Daoy (cell line): ENCODE measurements at regions not wholly inside any gene's neighbourhood (a gene's known extent, or its start where the extent isn't known, plus 50 kb on each side); places are given as distances from the start of the nearest gene placed in this dataset.
"Not testable (repeated sequence)": the region's sequence is repeated elsewhere in the genome, so short reads cannot be mapped to it uniquely, and the experiment has no call there.

Experiments used
- DNase-seq: peaks from one replicate; pipeline ENCODE4 v3.0.0-alpha.2; 2015; ENCODE audit warnings: low read depth

DNA sequence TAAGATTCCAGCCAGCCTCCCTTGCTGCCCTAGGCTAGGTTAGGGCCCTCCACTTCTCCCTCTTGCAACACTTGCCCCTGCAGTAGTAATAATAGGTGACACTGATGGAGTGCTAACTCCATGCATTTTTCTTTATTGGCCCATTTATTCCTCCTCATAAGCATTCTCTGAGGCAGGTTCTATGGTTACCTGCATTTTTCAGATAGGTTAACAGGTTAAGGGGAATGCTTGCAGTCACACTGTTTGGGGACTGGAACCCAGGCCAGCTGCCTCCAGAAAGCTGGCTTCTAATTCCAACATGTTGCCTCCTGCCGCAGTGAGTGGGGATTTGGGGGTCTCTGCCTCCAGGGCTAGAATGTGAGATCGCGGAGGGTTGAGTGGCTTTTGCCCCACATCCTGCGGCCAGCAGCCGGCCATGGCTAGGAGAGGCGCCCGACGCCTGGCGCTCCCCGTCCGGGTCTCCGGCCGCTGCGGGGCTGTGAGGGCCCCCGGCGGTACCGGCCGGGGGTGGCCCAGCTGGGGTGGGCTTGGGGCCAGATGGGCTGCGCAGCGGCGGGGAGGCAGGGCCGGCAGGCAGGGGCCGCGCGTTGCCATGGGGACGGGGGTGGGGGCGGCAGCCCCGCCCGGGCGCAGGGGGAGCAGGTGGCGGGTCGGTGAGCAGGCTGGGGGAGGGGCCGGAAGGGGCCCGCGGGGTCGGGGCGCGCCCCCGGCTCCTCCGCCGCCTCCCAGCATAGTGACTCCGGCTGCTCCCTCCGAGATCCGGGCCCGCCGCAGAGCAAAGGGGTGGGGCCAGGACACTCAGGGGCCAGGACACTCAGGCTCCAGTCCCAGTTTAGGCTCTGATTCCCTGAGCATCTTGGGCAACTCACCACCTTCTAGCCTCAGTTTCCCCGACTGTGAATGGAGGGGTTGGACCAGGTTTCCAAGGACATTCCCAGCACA is 68.4 kb upstream of the SSBP3 start:
- DNase-seq, result no peak

DNA sequence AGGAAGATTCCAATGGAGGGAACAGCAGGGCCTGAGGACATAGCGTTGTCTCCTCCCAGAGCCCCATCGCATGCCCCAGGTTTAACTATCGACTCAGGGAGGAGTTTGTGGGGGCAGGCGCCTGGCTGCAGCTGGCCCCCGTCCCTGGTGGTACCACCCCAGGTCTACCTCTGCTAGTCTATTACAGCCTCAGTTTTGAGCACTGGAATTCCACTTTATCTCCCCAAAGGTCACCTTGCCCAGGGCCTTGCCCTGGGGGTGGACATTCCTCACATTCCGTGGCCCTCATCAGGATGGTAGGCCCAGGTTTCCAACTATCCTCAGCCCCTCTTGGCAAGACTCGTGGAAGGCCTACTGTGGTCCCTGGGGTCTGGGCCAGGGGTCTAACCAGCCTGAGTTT is 65.4 kb upstream of the SSBP3 start:
- DNase-seq, result no peak

GRCh38 chr1:54469444-54469843 is 63.2 kb upstream of the SSBP3 start:
- DNase-seq, result not testable (repeated sequence)

- not testable (repeated sequence) for DNase-seq
Measured at GRCh38 chr1:54468288-54469084, 62.3 kb upstream of the SSBP3 start.

DNA sequence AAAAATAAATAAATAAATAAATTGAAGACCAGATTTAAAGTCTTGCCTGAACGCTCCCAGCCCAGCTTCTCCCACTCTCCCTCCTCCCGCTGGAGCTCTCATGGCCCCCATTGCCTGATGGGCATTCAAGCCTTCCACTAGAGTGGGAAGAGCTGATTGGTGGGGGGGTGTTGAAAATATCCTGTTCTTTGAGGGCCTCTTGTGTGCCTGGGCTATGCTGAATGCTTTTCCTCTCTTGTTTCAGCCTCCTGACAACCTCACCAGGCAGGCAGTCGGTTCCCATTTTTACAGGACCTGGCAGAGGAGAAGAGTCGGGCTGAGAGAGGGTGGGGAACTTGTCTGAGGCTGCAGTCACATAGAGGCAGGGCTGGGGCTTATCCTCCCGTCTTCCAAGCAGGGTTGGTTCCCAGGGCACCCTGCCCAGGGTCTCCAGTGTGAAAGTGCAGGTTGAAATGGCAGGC is 59.2 kb upstream of the SSBP3 start:
- DNase-seq, result no peak

- peak; percentile 53 for DNase-seq
Measured at GRCh38 chr1:54464477-54465146, 58.4 kb upstream of the SSBP3 start.

- no peak for DNase-seq
Measured at GRCh38 chr1:54464031-54464476, 57.9 kb upstream of the SSBP3 start.

DNA sequence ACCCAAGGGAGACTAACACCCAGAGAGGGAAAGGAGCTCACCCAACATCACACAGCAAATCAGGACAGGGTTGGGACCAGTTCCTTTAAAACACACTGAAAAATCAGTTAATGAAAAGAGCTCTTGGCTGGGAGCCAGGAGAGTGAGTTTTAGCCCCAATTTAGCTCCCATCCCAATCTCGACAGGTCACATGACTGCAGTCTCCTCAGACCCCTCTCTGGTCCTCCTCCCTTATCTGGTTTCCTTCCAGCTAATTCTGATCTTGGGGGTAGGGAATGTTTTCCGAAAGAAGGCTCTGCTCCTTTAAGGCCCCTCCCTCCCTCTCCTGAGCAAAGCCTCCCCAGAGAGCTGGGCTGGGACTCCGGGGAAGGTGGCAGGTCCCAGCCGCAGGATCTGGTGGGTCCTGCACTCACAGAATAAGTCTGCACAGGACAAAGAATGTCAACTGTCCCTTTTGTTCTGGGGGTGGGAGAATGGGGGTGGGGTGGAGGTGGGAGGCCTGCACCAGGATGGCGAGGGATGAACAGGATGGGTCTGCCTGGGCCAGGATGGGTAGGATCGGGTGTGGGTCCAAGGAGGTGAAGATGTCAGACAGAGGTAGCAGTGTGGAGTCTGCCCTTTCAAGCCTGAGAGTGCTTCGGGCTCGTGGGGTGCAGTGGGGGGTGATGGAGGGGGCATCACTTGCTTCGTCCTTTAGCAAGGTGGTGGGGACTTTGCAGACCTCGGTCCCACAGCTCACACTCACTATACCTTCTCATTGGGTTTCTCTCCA is 57.3 kb upstream of the SSBP3 start:
- no peak for DNase-seq

DNA sequence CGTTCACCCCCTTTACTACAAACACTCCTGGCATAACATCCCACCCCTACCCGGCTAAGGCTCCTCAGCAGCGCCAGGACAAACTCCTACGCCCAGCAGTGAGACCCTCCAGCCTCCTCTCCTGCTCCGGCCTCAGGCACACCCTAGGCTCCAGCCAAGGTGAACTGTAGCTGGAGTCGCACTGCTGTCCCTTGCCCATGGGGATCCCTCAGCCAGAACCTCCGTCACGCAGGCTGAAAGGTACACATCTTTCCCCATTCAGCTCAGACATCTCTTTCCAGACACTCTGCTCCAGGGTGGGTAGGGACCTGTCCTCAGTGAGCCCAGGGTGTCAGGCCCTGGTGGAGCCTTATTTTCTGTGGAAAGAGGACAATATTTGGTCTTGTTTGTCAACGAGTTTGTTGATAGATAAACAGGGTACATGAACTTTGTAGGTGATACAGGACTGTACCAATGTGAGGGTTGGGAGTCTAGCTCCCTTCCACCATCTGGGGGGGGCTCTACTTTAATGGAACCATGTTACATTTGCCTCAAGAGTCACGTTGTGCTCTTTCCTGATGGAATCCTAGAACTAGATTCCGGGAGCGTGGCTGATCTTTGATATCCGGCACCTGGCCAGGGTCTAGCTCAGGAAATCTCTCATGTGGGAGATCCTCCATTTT is 56.5 kb upstream of the SSBP3 start:
- no peak for DNase-seq

DNA sequence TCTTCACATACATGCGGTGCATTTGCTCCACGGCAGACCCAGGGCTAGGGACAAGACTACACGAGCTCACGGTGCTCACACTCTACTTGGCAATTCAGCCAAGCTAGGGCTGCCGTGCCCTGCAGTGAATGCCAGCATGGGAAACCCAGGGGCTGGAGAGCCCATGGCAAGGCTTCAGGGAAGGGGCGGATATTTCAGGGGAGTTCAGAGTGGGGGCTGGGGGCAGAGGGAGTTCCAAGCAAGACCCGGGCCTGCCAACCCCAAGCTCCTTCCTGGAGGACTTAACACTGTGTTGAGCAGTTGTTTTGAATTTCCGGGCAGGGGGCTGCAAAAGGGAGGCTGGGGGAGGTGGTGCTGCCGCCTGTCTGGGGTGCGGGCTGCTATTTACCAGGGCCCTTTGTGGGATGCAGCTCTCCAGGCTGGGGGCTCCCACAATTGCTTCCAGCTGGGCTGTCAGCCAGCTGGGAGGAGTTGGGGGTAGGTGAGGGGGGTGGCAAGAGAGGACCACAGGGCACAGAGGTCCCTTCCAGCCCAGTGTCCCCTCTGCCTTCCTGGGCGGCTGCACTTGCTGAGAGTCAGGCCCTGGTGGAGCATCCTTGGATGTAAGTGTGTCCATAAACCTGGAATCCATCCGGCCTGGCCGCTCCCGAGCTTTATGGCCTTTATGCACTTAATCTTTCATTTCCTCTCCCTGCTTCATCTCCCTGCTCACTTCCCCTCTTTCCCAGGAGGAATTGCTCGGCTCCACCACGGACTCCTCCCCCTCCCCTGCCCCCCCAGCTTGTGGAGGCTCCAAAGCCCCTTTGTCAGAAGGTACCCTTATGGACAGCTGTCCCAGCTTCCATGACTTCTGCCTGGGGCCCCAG is 55.8 kb upstream of the SSBP3 start:
- no peak for DNase-seq

GRCh38 chr1:54460861-54461387 is 54.7 kb upstream of the SSBP3 start:
- DNase-seq, result no peak

GRCh38 chr1:54460351-54460750 is 54.2 kb upstream of the SSBP3 start:
- DNase-seq, result no peak

DNA sequence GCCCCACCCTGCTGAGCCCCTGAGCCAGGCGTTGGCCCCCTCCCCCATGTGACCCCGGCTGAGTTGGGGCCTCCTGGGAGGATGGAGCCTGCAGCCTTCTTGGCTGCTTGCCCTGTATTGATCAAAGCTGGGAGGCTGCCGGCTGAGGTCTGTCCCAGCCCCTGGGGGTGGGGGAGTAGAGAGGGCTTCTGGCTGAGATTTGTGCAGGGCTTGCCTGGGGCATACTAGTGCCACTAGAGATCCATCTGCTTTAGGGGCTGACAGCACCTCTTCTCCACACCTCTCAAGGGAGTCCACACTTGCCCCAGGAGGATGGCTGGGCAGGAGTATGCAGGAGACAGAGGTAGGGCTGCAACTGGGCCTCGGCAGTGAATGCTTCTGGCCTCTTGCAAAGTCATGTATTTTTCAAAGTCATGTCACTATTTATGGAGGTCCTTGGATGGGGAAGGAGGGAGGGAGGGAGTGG is 53.6 kb upstream of the SSBP3 start:
- DNase-seq, result no peak

- no peak for DNase-seq
Measured at GRCh38 chr1:54459140-54459539, 52.9 kb upstream of the SSBP3 start.

DNA sequence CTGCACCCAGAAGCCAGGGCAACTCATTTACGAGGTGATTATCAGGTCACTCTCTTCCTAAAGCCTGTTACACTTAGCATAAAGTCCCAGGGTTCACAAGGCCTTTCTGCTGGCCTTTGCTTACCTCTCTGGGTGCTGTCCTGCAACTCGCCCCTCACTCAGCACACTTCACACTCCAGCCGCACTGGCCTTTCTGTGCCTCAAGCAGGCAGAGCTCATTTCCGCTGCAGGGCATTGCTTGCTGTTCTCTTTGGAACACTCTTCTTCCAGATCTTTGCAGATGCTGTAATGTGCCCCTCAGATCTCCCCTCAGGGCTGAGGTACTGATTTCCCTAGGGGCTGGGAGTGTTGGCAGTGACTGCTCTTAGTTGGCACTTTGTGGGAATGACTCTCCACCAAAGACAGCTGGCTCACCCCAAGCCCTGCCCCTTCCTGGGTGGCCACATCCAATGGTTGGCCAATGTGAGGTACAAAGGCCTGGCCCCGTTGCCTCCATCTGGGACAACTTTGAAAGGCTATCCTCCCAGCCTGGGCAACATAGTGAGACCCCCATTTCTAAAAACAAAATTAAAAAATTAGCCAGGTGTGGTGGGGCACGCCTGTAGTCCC is 50.8 kb upstream of the SSBP3 start:
- peak; percentile 40 for DNase-seq

DNA sequence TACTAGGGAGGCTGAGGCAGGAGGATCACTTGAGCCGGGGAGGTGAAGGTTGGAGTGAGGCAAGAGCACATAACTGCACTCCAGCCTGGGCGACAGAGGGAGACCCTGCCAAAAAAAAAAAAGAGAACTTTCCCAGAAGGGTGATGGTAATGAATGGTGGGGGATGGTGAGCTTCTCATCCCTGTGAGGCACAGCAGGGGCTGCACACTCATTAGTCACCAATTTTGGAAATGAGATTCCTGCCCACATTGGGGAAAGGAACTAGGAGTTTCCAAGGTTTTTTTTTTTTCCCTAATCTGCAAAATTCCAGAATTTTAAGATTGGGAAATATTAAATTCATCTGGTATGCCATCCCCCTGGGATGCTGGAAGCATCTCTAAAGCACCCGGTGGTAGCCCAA is 50.2 kb upstream of the SSBP3 start:
- DNase-seq, result no peak
